Nephron progenitor cell (in vitro differentiated cells): ENCODE measurements at regions not wholly inside any gene's neighbourhood (a gene's known extent, or its start where the extent isn't known, plus 50 kb on each side); places are given as distances from the start of the nearest gene placed in this dataset.

ENCODE experiments used
- DNase-seq: peaks from one replicate; pipeline ENCODE4 v3.0.0; 2021
- H3K27ac Mint-ChIP-seq: 2 replicates; pipeline ENCODE4 v1.8.0; 2021; ENCODE audit warnings: mild to moderate bottlenecking, moderate library complexity, mixed read lengths
- H3K27me3 Mint-ChIP-seq: 2 replicates; pipeline ENCODE4 v1.8.0; 2021; ENCODE audit warnings: mild to moderate bottlenecking, low read depth, mixed read lengths; ENCODE audit not compliant: poor library complexity
- H3K36me3 Mint-ChIP-seq: 2 replicates; pipeline ENCODE4 v1.8.0; 2021; ENCODE audit warnings: low read depth, mixed read lengths
- H3K4me1 Mint-ChIP-seq: 2 replicates; pipeline ENCODE4 v1.8.0; 2021; ENCODE audit warnings: mixed read lengths
- H3K4me3 Mint-ChIP-seq: 2 replicates; pipeline ENCODE4 v1.8.0; 2021; ENCODE audit warnings: mild to moderate bottlenecking, moderate library complexity, mixed read lengths
- H3K9me3 Mint-ChIP-seq: 2 replicates; pipeline ENCODE4 v1.8.0; 2021; ENCODE audit warnings: mild to moderate bottlenecking, moderate library complexity, mixed read lengths
- CTCF ChIP-seq: fragments of 200-600 bp; sonication (generic); IDR thresholded peaks from 2 replicates; pipeline ENCODE4 v1.5.0; 2021; ENCODE audit warnings: antibody characterized with exemption

GRCh38 chr9:135414293-135414692, 65.3 kb upstream of the PPP1R26 start:
- no peak for DNase-seq
- no peak for TF ChIP-seq CTCF
- H3K36me3 Mint-ChIP-seq: no peaks in the 10 kb centered on the region
- H3K9me3 Mint-ChIP-seq: no peaks in the 10 kb centered on the region
- H3K27me3 Mint-ChIP-seq: peaks cover 21% of the 10 kb centered on the region
- no peak overlapping the region for H3K4me3 Mint-ChIP-seq
- peaks cover 13% of the 10 kb centered on the region for H3K4me1 Mint-ChIP-seq
- H3K27ac Mint-ChIP-seq: no peak overlapping the region

- Mint-ChIP-seq H3K4me3 (no peak overlapping the region), H3K27me3 (peaks cover 21% of the 10 kb centered on the region), H3K27ac (no peak overlapping the region), H3K4me1 (peaks cover 18% of the 10 kb centered on the region), H3K36me3 (no peaks in the 10 kb centered on the region), H3K9me3 (no peaks in the 10 kb centered on the region)
- no peak for DNase-seq
- no peak for TF ChIP-seq CTCF
Measured at GRCh38 chr9:135415586-135415985, 64.0 kb upstream of the PPP1R26 start.

GRCh38 chr9:135416664-135417290, 62.8 kb upstream of the PPP1R26 start:
- H3K36me3 Mint-ChIP-seq: no peaks in the 10 kb centered on the region
- H3K27ac Mint-ChIP-seq: no peak overlapping the region
- no peak overlapping the region for H3K4me3 Mint-ChIP-seq
- TF ChIP-seq CTCF: no peak
- H3K9me3 Mint-ChIP-seq: no peaks in the 10 kb centered on the region
- no peak for DNase-seq
- H3K27me3 Mint-ChIP-seq: peaks cover 20% of the 10 kb centered on the region
- peaks cover 18% of the 10 kb centered on the region for H3K4me1 Mint-ChIP-seq

- DNase-seq: no peak
- Mint-ChIP-seq H3K4me3 (no peak overlapping the region), H3K36me3 (no peaks in the 10 kb centered on the region), H3K9me3 (no peaks in the 10 kb centered on the region), H3K27me3 (peaks cover 13% of the 10 kb centered on the region), H3K4me1 (peaks cover 18% of the 10 kb centered on the region), H3K27ac (no peak overlapping the region)
- no peak for TF ChIP-seq CTCF
Measured at GRCh38 chr9:135418161-135418560, 61.4 kb upstream of the PPP1R26 start.

- Mint-ChIP-seq H3K27ac (no peak overlapping the region), H3K36me3 (no peaks in the 10 kb centered on the region), H3K27me3 (peaks cover 8% of the 10 kb centered on the region), H3K9me3 (peaks cover 6% of the 10 kb centered on the region), H3K4me1 (peaks cover 18% of the 10 kb centered on the region), H3K4me3 (no peak overlapping the region)
- no peak for TF ChIP-seq CTCF
- no peak for DNase-seq
Measured at GRCh38 chr9:135419106-135419505, 60.5 kb upstream of the PPP1R26 start.

- H3K4me1 Mint-ChIP-seq: peaks cover 18% of the 10 kb centered on the region
- peaks cover 5% of the 10 kb centered on the region for H3K36me3 Mint-ChIP-seq
- no peak for DNase-seq
- no peak for TF ChIP-seq CTCF
- no peak overlapping the region for H3K4me3 Mint-ChIP-seq
- H3K9me3 Mint-ChIP-seq: peaks cover 36% of the 10 kb centered on the region
- no peaks in the 10 kb centered on the region for H3K27me3 Mint-ChIP-seq
- H3K27ac Mint-ChIP-seq: no peak overlapping the region
Measured at GRCh38 chr9:135422341-135422944, 57.1 kb upstream of the PPP1R26 start.
